HG03039 (cell line): ENCODE measurements at regions not wholly inside any gene's neighbourhood (a gene's known extent, or its start where the extent isn't known, plus 50 kb on each side); places are given as distances from the start of the nearest gene placed in this dataset.

Source experiments
- ATAC-seq: cut with Tn5 transposase; IDR thresholded peaks from one replicate; pipeline ENCODE4 v1.9.1; 2021; ENCODE audit warnings: mild to moderate bottlenecking, moderate library complexity; ENCODE audit not compliant: unreplicated experiment

DNA sequence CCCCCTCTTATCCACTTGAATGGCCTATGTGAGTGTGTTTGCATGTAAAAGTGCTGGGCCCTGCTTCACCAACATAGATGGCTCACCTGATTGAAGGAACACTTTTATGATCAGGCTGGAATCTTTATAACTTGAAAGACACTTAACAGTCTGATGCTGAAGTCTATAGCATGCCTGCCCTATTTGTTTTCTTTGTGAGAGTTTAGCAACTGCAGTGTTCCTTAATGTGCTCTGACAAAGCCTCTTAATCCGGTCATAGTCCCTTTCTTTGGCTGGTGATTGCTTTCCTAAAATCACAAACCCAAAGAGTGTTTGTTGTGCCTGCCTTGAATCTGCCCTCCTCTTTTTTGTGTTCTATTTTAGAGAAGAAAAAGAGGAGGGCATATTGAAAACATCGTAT lies 1382.8 kb upstream of the CELF4 start:
- ATAC-seq, result no peak

DNA sequence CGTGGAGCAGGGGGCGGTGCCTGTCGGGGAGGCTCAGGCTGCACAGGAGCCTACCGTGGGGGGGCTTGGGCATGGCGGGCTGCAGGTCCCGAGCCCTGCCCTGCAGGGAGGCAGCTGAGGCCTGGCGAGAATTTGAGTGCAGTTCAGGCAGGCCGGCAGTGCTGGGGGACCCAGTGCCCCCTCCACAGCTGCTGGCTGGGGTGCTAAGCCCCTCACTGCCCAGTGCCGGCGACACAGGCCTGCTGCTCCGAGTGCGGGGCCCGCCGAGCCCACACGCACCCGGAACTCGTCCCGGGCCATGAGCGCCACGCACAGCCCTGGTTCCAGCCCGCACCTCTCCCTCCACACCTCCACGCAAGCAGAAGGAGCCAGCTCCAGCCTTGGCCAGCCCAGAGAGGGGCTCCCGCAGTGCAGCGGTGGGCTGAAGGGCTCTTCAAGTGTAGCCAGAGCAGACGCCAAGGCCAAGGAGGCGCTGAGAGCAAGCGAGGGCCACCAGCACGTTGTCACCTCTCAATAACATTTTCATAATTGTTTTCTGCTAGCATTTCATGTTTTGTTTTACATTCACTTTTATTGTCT lies 1378.9 kb upstream of the CELF4 start:
- ATAC-seq, result no peak

DNA sequence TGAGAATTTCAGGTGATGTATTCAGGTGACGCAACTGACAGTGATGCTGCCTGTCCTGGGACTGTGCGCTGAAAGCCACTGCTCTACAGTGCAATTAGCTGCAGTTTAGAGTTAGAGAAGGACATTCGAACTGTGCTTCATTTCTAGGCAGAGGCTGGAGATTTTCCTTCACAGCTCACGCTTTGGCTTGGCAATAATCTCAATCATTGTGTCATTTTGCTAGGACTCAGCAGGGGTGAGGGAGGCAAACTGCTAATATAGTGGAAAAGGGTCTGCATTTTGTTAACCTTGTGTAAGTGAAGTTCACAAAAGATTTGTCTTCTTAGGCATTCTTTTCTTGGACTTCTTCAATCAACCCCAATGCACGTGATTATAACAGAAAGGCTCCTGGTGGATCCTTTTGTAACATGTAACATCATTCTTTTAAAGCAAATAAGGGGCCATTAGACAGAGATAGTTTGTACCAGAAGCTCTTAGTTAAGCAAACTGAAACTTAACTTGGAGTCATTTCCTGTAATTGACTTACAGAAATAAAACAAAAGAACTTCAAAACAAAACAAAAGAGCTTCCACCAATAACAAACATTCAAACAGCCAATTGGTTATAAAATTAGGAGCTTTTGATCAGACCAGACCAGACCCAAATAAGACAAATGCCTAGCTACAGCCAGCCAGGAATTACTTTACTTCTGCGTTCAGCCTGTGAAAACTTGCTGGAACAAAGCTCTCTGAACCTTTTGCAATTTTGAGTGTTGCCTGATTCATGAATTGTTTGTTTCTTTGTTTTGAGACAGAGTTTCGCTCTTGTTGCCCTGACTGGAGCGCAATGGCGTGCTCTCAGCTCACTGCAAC lies 1376.3 kb upstream of the CELF4 start:
- no peak for ATAC-seq

DNA sequence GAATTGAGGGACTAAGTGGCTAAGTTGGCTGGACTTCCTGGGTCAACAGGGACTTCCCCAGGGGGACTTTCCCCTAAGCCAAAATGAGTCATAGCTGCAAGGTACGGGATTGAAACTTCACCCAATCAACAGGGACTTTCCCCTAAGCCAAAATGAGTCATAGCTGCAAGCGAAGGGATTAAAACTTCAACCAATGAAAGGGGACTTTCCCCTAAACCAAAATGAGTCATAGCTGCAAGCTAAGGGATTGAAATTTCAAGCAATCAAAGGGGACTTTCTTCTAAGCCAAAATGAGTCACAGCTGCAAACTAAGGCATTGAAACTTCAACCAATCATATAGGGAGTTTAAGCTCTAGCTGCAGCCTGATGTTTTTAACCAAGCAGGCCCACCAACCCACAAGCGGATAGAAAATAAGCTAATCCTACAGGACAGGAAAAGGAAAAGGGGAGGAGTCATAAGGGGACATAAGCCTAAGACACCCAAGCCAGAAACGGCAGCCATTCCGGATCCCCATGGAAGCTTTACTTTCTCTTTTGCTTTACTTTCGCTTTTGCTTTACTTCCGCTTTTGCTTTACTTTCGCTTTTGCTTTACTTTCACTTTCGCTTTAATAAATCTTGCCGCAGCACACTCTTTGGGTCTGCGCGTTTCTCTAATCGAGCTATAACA lies 1375.4 kb upstream of the CELF4 start:
- peak; percentile 90 for ATAC-seq

GRCh38 chr18:38940475-38940862 lies 1374.9 kb upstream of the CELF4 start:
- ATAC-seq, result peak; percentile 18

GRCh38 chr18:38933910-38934510 lies 1368.4 kb upstream of the CELF4 start:
- peak; percentile 73 for ATAC-seq

DNA sequence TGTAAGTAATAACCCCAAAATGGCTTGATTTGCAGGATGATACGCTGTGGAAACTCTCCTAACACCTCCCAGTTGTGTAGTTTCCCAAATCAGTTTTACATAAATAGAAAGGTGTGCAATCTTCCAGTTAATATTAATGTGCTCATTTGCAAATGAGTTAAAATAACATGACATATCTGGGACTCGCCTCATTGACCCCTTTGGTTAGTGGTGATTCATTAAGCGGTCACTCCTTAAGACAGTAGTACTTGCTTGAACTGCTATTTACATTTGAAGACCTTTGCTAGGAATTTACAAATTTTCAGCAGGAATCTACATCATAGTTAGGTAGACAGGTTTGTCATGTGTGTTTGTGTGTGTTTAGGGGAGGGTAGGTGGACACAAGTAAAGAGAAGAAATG lies 1367.7 kb upstream of the CELF4 start:
- no peak for ATAC-seq

DNA sequence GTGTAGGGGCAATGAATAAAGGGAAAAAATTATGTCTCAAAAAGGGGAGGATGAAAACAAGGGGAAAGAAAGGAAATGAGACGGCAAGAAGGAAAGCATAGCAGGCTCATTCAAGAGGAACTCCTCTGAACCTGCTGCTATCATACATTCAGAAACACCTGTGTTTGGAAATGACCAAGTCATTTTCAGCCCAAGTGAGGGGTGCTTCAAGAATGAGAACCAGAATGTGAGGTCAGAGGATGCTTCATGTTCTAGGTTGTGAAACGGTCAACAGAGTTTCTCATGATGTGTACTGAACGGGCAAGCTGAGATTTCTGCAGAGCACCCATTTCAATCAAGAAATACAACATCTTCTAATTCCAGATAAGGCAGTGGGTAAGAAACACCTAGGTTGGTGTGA lies 1367.2 kb upstream of the CELF4 start:
- ATAC-seq, result no peak

DNA sequence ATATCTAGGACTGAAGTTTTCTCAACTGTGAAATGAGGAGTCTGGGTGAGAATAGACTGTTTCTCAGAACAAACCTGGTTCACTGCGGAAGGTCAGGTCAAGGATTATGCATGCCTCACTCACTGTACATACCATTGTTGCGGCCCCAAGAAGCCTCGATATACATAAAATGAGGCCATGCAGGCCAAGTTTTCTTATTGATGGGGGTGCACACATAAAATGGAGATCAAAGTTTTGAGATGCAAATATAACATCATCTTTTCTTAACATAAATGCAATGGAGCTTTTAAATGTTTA lies 1366.1 kb upstream of the CELF4 start:
- ATAC-seq, result no peak

DNA sequence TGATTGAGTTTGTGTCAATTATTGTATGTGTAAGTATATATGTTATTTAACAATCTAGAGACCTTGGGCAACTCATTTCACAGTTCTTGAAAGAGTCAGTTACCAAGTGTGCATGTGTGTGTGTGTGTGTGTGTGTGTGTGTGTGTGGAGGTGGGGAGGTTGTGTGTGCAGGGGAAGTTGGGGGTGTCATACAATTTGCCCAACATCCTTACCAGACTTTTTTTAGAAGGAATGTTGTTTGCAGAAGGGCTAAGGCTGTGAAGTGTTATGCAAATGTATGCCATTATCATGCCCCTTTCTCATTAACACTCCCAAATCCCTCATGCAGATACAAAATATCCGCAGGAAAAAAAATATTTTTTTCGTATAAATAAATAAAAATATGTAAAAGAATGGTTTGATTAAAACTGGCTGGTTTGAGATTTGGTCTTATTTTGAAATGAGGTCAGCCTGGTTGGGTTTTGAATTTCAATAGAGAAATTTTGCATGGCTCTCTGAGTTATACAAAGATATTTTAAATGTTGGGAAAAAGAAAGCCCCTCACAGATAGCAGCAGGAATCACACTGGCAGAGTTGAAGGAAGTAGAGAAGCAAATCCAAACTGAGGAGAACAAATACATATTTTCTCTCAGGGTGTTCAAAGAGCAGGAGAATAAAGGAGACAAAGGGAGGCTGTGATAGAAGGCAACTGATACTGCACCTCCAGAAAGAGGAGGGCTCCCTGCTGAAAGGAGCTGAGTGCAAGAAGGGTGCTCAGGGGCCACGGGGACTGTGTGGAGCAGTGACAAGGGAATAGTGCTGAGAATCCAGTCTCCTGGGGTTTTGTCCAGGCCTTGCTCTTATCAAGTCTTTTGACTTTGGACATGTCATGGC lies 1365.5 kb upstream of the CELF4 start:
- ATAC-seq, result no peak

DNA sequence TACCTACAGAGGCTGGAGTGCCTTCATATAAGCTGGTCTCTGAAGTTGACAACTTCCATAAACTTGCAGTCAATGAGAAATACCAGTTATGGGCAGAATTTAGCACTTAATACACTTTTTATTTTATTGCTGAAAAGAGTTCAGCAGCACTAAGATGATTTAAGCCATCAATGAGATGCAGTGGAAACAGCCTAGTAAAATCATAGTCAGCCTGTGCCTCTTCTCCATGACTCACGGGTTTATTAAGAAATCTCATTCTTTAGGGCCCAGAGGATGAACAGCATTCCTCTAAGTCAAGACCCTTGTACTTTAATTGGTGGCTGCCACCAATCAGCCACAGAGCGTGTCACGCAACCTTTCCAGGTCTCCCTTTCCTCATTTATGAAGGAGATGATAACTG lies 1357.9 kb upstream of the CELF4 start:
- ATAC-seq, result no peak

GRCh38 chr18:38923126-38923525 lies 1357.5 kb upstream of the CELF4 start:
- ATAC-seq, result no peak

- no peak for ATAC-seq
Measured at GRCh38 chr18:38909972-38910371, 1344.4 kb upstream of the CELF4 start.

- no peak for ATAC-seq
Measured at GRCh38 chr18:38902796-38903195, 1337.2 kb upstream of the CELF4 start.

GRCh38 chr18:38900445-38900844 lies 1334.8 kb upstream of the CELF4 start:
- no peak for ATAC-seq

- no peak for ATAC-seq
Measured at GRCh38 chr18:38900031-38900430, 1334.4 kb upstream of the CELF4 start.

- no peak for ATAC-seq
Measured at GRCh38 chr18:38899252-38899651, 1333.7 kb upstream of the CELF4 start.

DNA sequence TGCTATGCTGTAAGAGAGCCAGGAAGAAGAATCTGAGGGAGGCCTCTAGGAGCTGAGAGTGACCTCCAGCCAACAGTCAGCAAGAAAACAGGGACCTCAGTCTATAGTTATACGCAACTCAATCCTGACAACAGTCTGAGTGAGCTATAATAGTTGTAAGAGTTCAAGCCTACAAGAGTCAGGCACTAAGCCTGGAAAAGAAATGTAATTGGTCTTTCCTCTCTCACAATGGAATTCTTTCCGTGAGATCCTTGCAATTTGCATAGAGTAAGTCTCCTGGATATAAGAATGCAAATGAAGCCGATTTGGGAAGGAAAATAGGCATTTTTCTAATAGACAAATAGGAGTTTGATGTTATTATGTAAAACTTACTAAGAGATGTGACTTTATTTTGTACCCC lies 1332.6 kb upstream of the CELF4 start:
- no peak for ATAC-seq

GRCh38 chr18:38895560-38895959 lies 1330.0 kb upstream of the CELF4 start:
- no peak for ATAC-seq

DNA sequence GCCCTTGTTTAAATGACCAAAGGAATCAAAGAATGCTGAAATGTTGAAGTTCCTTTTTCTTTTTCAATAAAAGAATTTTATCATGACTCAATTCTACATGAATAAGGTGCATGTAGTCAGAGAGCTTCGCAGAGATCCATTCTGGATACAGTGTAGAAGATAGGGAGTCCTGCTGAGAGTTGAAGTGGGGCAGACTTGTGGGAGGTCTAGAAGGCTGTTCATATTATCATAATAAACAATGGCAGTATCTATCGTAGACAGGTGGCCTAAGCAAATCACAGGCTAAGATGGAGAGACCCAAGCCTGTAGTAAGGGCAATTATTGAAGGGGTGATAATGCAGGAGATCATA lies 1322.0 kb upstream of the CELF4 start:
- ATAC-seq, result no peak
